ENCODE measurements at regions not wholly inside any gene's neighbourhood (a gene's known extent, or its start where the extent isn't known, plus 50 kb on each side); places are given as distances from the start of the nearest gene placed in this dataset.
"Not testable (repeated sequence)": the region's sequence is repeated elsewhere in the genome, so short reads cannot be mapped to it uniquely, and the experiment has no call there.

GRCh38 chr3:31198890-31199289 lies 304.4 kb upstream of the GADL1 start:
- no peaks in the 10 kb centered on the region for H3K36me3 ChIP-seq (ENCODE audit: control insufficient read depth in 4 of 4, insufficient read depth in 4 of 4, low read length in 3 of 4)
- no peak overlapping the region for H3K27ac ChIP-seq (ENCODE audit: insufficient read depth in 1 of 2, low read depth in 1 of 2, low read length in 2 of 2, poor library complexity in 1 of 2, severe bottlenecking in 2 of 2)
- no peak for DNase-seq
- ChIA-PET POLR2A (interaction anchor here (0.6 kb wide), 1 partner anchor 102 kb away, joined by 3 read pairs; no protein-coding TSS in a partner anchor), CTCF (no interaction called here)
- no peak overlapping the region for H3K4me3 ChIP-seq (ENCODE audit: control insufficient read depth in 1 of 7, extremely low read depth in 1 of 7, insufficient read depth in 4 of 7, low read depth in 2 of 7, low read length in 6 of 7)
- no peaks in the 10 kb centered on the region for H3K27me3 ChIP-seq (replicated peaks in 2 of 5; ENCODE audit: control insufficient read depth in 4 of 5, insufficient read depth in 5 of 5, low read length in 4 of 5)
- H3K9me3 ChIP-seq (ENCODE audit: control extremely low read depth in 1 of 5, control insufficient read depth in 4 of 5, insufficient read depth in 2 of 5, low read depth in 1 of 5, low read length in 4 of 5) = peaks cover 0 to 2% (median 0%) of the 10 kb centered on the region in 5 experiments
- no peaks in the 10 kb centered on the region for H3K4me1 ChIP-seq (ENCODE audit: control extremely low read depth in 1 of 4, control insufficient read depth in 4 of 4, insufficient read depth in 4 of 4, low read length in 3 of 4)

GRCh38 chr3:31203960-31204795 lies 309.7 kb upstream of the GADL1 start:
- Histone ChIP-seq H3K27me3 (replicated peaks in 2 of 5; ENCODE audit: control insufficient read depth in 4 of 5, insufficient read depth in 5 of 5, low read length in 4 of 5) (no peaks in the 10 kb centered on the region), H3K4me3 (ENCODE audit: control insufficient read depth in 1 of 7, extremely low read depth in 1 of 7, insufficient read depth in 4 of 7, low read depth in 2 of 7, low read length in 6 of 7) (no peak overlapping the region), H3K36me3 (ENCODE audit: control insufficient read depth in 4 of 4, insufficient read depth in 4 of 4, low read length in 3 of 4) (peaks cover 0 to 2% (median 0%) of the 10 kb centered on the region in 4 experiments), H3K9me3 (ENCODE audit: control extremely low read depth in 1 of 5, control insufficient read depth in 4 of 5, insufficient read depth in 2 of 5, low read depth in 1 of 5, low read length in 4 of 5) (peaks cover 0 to 18% (median 4%) of the 10 kb centered on the region in 5 experiments), H3K4me1 (ENCODE audit: control extremely low read depth in 1 of 4, control insufficient read depth in 4 of 4, insufficient read depth in 4 of 4, low read length in 3 of 4) (no peaks in the 10 kb centered on the region), H3K27ac (ENCODE audit: insufficient read depth in 1 of 2, low read depth in 1 of 2, low read length in 2 of 2, poor library complexity in 1 of 2, severe bottlenecking in 2 of 2) (no peak overlapping the region)
- 100% methylated on average over 2 of the region's 5 CpGs for WGBS (ENCODE audit: insufficient coverage)
- no peak for DNase-seq
- POLR2A ChIA-PET = interaction anchor here (0.6 kb wide), 1 partner anchor 72 kb away, joined by 3 read pairs; no protein-coding TSS in a partner anchor
- CTCF ChIA-PET = no interaction called here

- H3K36me3 ChIP-seq (ENCODE audit: control insufficient read depth in 4 of 4, insufficient read depth in 4 of 4, low read length in 3 of 4); H3K4me3 ChIP-seq (ENCODE audit: control insufficient read depth in 1 of 7, extremely low read depth in 1 of 7, insufficient read depth in 4 of 7, low read depth in 2 of 7, low read length in 6 of 7); H3K4me1 ChIP-seq (ENCODE audit: control extremely low read depth in 1 of 4, control insufficient read depth in 4 of 4, insufficient read depth in 4 of 4, low read length in 3 of 4); DNase-seq; H3K27ac ChIP-seq (ENCODE audit: insufficient read depth in 1 of 2, low read depth in 1 of 2, low read length in 2 of 2, poor library complexity in 1 of 2, severe bottlenecking in 2 of 2); H3K27me3 ChIP-seq (replicated peaks in 2 of 5; ENCODE audit: control insufficient read depth in 4 of 5, insufficient read depth in 5 of 5, low read length in 4 of 5); CTCF ChIA-PET: not testable (repeated sequence)
- no CpG with 5 or more reads among the region's 4 CpGs for WGBS (ENCODE audit: insufficient coverage)
- H3K9me3 ChIP-seq (ENCODE audit: control extremely low read depth in 1 of 5, control insufficient read depth in 4 of 5, insufficient read depth in 2 of 5, low read depth in 1 of 5, low read length in 4 of 5) = peaks cover 0 to 18% (median 4%) of the 10 kb centered on the region in 5 experiments
- POLR2A ChIA-PET = interaction anchor here (0.6 kb wide), 1 partner anchor 73 kb away, joined by 3 read pairs; no protein-coding TSS in a partner anchor
These were observed 310.3 kb upstream of the GADL1 start for GRCh38 chr3:31204796-31205056.

- 90% methylated on average over 5 of the region's 5 CpGs for WGBS (ENCODE audit: insufficient coverage)
- H3K27me3 ChIP-seq (replicated peaks in 2 of 5; ENCODE audit: control insufficient read depth in 4 of 5, insufficient read depth in 5 of 5, low read length in 4 of 5) = no peaks in the 10 kb centered on the region
- ChIA-PET POLR2A (no interaction called here), CTCF (interaction anchor here (0.6 to 2.0 kb wide), 5 partner anchors 9 to 58 kb away, joined by 3 to 4 read pairs (median 3); no protein-coding TSS in a partner anchor)
- no peak for DNase-seq
- peaks cover 22 to 44% (median 29%) of the 10 kb centered on the region in 4 experiments for H3K4me1 ChIP-seq (ENCODE audit: control extremely low read depth in 1 of 4, control insufficient read depth in 4 of 4, insufficient read depth in 4 of 4, low read length in 3 of 4)
- H3K36me3 ChIP-seq (ENCODE audit: control insufficient read depth in 4 of 4, insufficient read depth in 4 of 4, low read length in 3 of 4) = peaks cover 0 to 2% (median 0%) of the 10 kb centered on the region in 4 experiments
- peaks cover 0 to 16% (median 4%) of the 10 kb centered on the region in 5 experiments for H3K9me3 ChIP-seq (ENCODE audit: control extremely low read depth in 1 of 5, control insufficient read depth in 4 of 5, insufficient read depth in 2 of 5, low read depth in 1 of 5, low read length in 4 of 5)
- H3K27ac ChIP-seq (ENCODE audit: insufficient read depth in 1 of 2, low read depth in 1 of 2, low read length in 2 of 2, poor library complexity in 1 of 2, severe bottlenecking in 2 of 2) = no peak overlapping the region
- H3K4me3 ChIP-seq (ENCODE audit: control insufficient read depth in 1 of 7, extremely low read depth in 1 of 7, insufficient read depth in 4 of 7, low read depth in 2 of 7, low read length in 6 of 7) = no peak overlapping the region
These were observed 315.7 kb upstream of the GADL1 start for GRCh38 chr3:31210068-31210645.

- Histone ChIP-seq H3K36me3 (ENCODE audit: control insufficient read depth in 4 of 4, insufficient read depth in 4 of 4, low read length in 3 of 4) (no peaks in the 10 kb centered on the region), H3K27me3 (replicated peaks in 2 of 5; ENCODE audit: control insufficient read depth in 4 of 5, insufficient read depth in 5 of 5, low read length in 4 of 5) (no peaks in the 10 kb centered on the region), H3K9me3 (ENCODE audit: control extremely low read depth in 1 of 5, control insufficient read depth in 4 of 5, insufficient read depth in 2 of 5, low read depth in 1 of 5, low read length in 4 of 5) (no peaks in the 10 kb centered on the region), H3K4me1 (ENCODE audit: control extremely low read depth in 1 of 4, control insufficient read depth in 4 of 4, insufficient read depth in 4 of 4, low read length in 3 of 4) (peaks cover 36 to 73% (median 45%) of the 10 kb centered on the region in 4 experiments), H3K4me3 (ENCODE audit: control insufficient read depth in 1 of 7, extremely low read depth in 1 of 7, insufficient read depth in 4 of 7, low read depth in 2 of 7, low read length in 6 of 7) (peak overlapping the region in 6 of 7 experiments; percentile 9 to 56 (median 33)), H3K27ac (ENCODE audit: insufficient read depth in 1 of 2, low read depth in 1 of 2, low read length in 2 of 2, poor library complexity in 1 of 2, severe bottlenecking in 2 of 2) (peak overlapping the region in 1 of 2 experiments; percentile 4)
- DNase-seq = peak; percentile 69 to 90 (median 84)
- CTCF ChIA-PET = interaction anchor here (0.6 to 1.6 kb wide), 2 partner anchors 11 to 307 kb away, joined by 4 to 12 read pairs; no protein-coding TSS in a partner anchor
- WGBS (ENCODE audit: insufficient coverage) = no CpG with 5 or more reads among the region's 7 CpGs
- POLR2A ChIA-PET = interaction anchor here (0.7 to 1.0 kb wide), 2 partner anchors 12 to 319 kb away, joined by 3 read pairs; partner anchors contain the start of gene STT3B
These were observed 318.7 kb upstream of the STT3B start for GRCh38 chr3:31213869-31214486.

GRCh38 chr3:31218082-31218481 lies 314.6 kb upstream of the STT3B start:
- no peak for DNase-seq
- Histone ChIP-seq H3K36me3 (ENCODE audit: control insufficient read depth in 4 of 4, insufficient read depth in 4 of 4, low read length in 3 of 4) (no peaks in the 10 kb centered on the region), H3K27ac (ENCODE audit: insufficient read depth in 1 of 2, low read depth in 1 of 2, low read length in 2 of 2, poor library complexity in 1 of 2, severe bottlenecking in 2 of 2) (no peak overlapping the region), H3K9me3 (ENCODE audit: control extremely low read depth in 1 of 5, control insufficient read depth in 4 of 5, insufficient read depth in 2 of 5, low read depth in 1 of 5, low read length in 4 of 5) (no peaks in the 10 kb centered on the region), H3K4me1 (ENCODE audit: control extremely low read depth in 1 of 4, control insufficient read depth in 4 of 4, insufficient read depth in 4 of 4, low read length in 3 of 4) (peaks cover 45 to 75% (median 62%) of the 10 kb centered on the region in 4 experiments), H3K4me3 (ENCODE audit: control insufficient read depth in 1 of 7, extremely low read depth in 1 of 7, insufficient read depth in 4 of 7, low read depth in 2 of 7, low read length in 6 of 7) (no peak overlapping the region), H3K27me3 (replicated peaks in 2 of 5; ENCODE audit: control insufficient read depth in 4 of 5, insufficient read depth in 5 of 5, low read length in 4 of 5) (no peaks in the 10 kb centered on the region)
- 100% methylated on average over 2 of the region's 3 CpGs for WGBS (ENCODE audit: insufficient coverage)
- POLR2A ChIA-PET = interaction anchor here (0.6 to 0.9 kb wide), 2 partner anchors 16 to 1272 kb away, joined by 5 read pairs; no protein-coding TSS in a partner anchor
- CTCF ChIA-PET = interaction anchor here (0.7 to 1.7 kb wide), 2 partner anchors 8 to 9 kb away, joined by 4 to 8 read pairs; no protein-coding TSS in a partner anchor
